Astrocyte (in vitro differentiated cells and primary cell): ENCODE measurements at regions not wholly inside any gene's neighbourhood (a gene's known extent, or its start where the extent isn't known, plus 50 kb on each side); places are given as distances from the start of the nearest gene placed in this dataset.

ENCODE experiments used
- DNase-seq: peaks from one replicate; pipeline ENCODE4 v3.0.0-alpha.2; 2010; ENCODE audit warnings: low read depth
- FAIRE-seq: peaks from 2 replicates; lab custom pipeline; 2011; peaks lifted over from hg19 to GRCh38; lab: Jason Lieb, UNC
- H2AFZ ChIP-seq: 2 replicates; pipeline ENCODE4 v1.6.0; 2012; ENCODE audit warnings: low read depth, low read length, inconsistent platforms
- H3K27ac ChIP-seq: 2 replicates; pipeline ENCODE4 v1.5.1; 2011; ENCODE audit warnings: low read depth, low read length, inconsistent platforms
- H3K27me3 ChIP-seq: 2 replicates; pipeline ENCODE4 v1.6.0; 2011; ENCODE audit warnings: low read length, inconsistent platforms; ENCODE audit not compliant: insufficient read depth
- H3K36me3 ChIP-seq: 2 replicates; pipeline ENCODE4 v1.5.1; 2011; ENCODE audit warnings: low read length, inconsistent platforms; ENCODE audit not compliant: insufficient read depth
- H3K4me1 ChIP-seq: 2 replicates; pipeline ENCODE4 v1.5.1; 2011; ENCODE audit warnings: low read length, inconsistent platforms; ENCODE audit not compliant: insufficient read depth
- H3K4me2 ChIP-seq: 2 replicates; pipeline ENCODE4 v1.6.0; 2012; ENCODE audit warnings: low read length, inconsistent platforms
- H3K4me3 ChIP-seq: 2 replicates; pipeline ENCODE4 v1.5.1; 2011; ENCODE audit warnings: low read depth, mild to moderate bottlenecking, low read length, inconsistent platforms; ENCODE audit not compliant: insufficient read depth
- H3K79me2 ChIP-seq: 2 replicates; pipeline ENCODE4 v1.6.0; 2012; ENCODE audit warnings: mild to moderate bottlenecking, low read length, inconsistent platforms; ENCODE audit not compliant: insufficient read depth
- H3K9ac ChIP-seq: 2 replicates; pipeline ENCODE4 v1.6.0; 2012; ENCODE audit warnings: mild to moderate bottlenecking, low read length, inconsistent platforms
- H3K9me3 ChIP-seq: 2 replicates; pipeline ENCODE4 v1.5.1; 2012; ENCODE audit warnings: low read depth, mild to moderate bottlenecking, low read length, inconsistent platforms; ENCODE audit not compliant: insufficient read depth
- H4K20me1 ChIP-seq: 2 replicates; pipeline ENCODE4 v1.6.0; 2012; ENCODE audit warnings: low read length, inconsistent platforms; ENCODE audit not compliant: insufficient read depth
- H3K27ac Mint-ChIP-seq: one replicate; pipeline ENCODE4 v1.8.0; 2021; ENCODE audit warnings: mild to moderate bottlenecking, mixed read lengths; ENCODE audit not compliant: unreplicated experiment
- H3K27me3 Mint-ChIP-seq: one replicate; pipeline ENCODE4 v1.8.0; 2021; ENCODE audit warnings: low read depth, mixed read lengths; ENCODE audit not compliant: unreplicated experiment
- H3K36me3 Mint-ChIP-seq: one replicate; pipeline ENCODE4 v1.8.0; 2021; ENCODE audit warnings: low read depth, mixed read lengths; ENCODE audit not compliant: unreplicated experiment
- H3K4me1 Mint-ChIP-seq: one replicate; pipeline ENCODE4 v1.8.0; 2021; ENCODE audit warnings: low read depth, mixed read lengths; ENCODE audit not compliant: unreplicated experiment
- H3K4me3 Mint-ChIP-seq: one replicate; pipeline ENCODE4 v1.8.0; 2021; ENCODE audit warnings: mild to moderate bottlenecking, moderate library complexity, mixed read lengths; ENCODE audit not compliant: unreplicated experiment
- H3K9me3 Mint-ChIP-seq: one replicate; pipeline ENCODE4 v1.8.0; 2021; ENCODE audit warnings: mild to moderate bottlenecking, mixed read lengths; ENCODE audit not compliant: unreplicated experiment
- EZH2 ChIP-seq: IDR thresholded peaks from 2 replicates; pipeline ENCODE4 v1.6.1; 2012; ENCODE audit warnings: mild to moderate bottlenecking, low read length, inconsistent platforms; ENCODE audit not compliant: insufficient read depth
- TF ChIP-seq, protein P1 (sequence below): IDR thresholded peaks from 2 replicates; pipeline ENCODE4 v1.5.1; 2011; ENCODE audit warnings: low read depth, mild to moderate bottlenecking, inconsistent platforms, low read length, moderate library complexity; ENCODE audit not compliant: insufficient read depth

DNA sequence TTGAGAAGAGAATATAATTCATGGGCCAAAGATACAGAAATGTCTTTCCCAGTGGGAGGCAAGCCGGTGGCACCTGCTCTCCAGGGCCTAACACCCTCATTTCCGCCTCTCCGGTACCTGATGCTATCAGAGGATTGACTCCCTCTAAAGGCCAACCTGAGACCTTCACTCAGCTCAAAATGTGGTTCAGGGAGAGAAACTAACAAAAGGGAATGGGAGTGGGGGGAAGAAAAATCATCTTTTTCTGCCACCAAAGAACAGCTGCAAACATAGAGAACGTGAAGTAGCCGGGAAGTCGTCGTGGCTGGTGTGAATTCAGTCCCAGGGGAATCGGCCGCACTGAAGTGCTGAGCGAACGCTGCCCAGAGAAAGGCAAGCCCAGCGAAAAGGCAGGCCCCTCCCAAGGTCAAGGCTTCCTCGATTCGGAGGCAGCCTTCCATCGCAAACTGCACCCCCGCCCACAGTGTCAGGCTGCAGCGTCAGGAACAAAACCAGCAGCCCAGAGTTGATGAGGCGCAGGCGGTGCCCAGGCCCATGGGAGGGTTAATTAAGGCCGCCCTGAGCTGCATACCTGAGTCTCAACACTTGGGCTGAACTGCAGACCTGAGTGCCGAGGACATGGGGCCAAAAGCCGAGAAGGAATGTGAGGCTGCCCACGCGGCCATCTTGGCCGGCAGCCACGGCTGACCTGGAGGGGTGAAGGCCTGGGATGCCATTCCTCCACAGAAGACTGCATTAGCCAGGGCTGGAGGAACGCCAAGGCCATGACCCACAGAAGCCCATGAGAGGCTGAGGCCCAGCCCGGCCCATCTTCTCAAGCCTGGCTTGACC is 160.2 kb downstream of the PSMG1 start:
- DNase-seq (peak; percentile 66), FAIRE-seq (no peak)
- Histone ChIP-seq H3K4me2 (no peak overlapping the region), H4K20me1 (no peaks in the 10 kb centered on the region), H3K9ac (no peak overlapping the region), H3K4me1 (peaks cover 22% of the 10 kb centered on the region), H3K36me3 (no peaks in the 10 kb centered on the region), H3K4me3 (no peak overlapping the region), H3K9me3 (peaks cover 3% of the 10 kb centered on the region), H3K79me2 (no peaks in the 10 kb centered on the region), H3K27ac (no peak overlapping the region), H2AFZ (peak overlapping the region; percentile 43), H3K27me3 (no peaks in the 10 kb centered on the region)
- Mint-ChIP-seq H3K36me3 (no peaks in the 10 kb centered on the region), H3K4me1 (peaks cover 11% of the 10 kb centered on the region), H3K4me3 (no peak overlapping the region), H3K9me3 (peaks cover 16% of the 10 kb centered on the region), H3K27ac (no peak overlapping the region), H3K27me3 (peaks cover 4% of the 10 kb centered on the region)
- no peak for TF ChIP-seq EZH2
- TF ChIP-seq, protein P1, sequence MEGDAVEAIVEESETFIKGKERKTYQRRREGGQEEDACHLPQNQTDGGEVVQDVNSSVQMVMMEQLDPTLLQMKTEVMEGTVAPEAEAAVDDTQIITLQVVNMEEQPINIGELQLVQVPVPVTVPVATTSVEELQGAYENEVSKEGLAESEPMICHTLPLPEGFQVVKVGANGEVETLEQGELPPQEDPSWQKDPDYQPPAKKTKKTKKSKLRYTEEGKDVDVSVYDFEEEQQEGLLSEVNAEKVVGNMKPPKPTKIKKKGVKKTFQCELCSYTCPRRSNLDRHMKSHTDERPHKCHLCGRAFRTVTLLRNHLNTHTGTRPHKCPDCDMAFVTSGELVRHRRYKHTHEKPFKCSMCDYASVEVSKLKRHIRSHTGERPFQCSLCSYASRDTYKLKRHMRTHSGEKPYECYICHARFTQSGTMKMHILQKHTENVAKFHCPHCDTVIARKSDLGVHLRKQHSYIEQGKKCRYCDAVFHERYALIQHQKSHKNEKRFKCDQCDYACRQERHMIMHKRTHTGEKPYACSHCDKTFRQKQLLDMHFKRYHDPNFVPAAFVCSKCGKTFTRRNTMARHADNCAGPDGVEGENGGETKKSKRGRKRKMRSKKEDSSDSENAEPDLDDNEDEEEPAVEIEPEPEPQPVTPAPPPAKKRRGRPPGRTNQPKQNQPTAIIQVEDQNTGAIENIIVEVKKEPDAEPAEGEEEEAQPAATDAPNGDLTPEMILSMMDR: no peak

DNA sequence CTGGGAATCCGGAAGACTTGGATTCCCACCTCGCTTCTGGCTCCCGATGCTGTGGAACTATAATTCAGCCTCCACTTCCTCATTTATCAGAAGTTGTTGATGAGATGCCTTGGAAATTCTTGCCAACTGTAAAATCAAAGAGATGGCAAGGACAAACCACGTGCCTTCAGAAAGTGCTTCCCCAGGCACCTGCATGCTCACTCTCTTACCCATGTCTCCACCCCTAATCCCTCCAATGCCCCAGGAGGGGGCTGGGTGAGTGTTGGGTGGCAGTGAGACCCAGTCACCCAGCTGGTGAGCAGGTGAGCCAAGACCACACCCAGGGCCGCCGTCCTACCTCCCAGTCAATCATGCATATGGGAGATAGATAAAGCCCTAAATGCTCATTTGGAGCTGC is 160.8 kb downstream of the PSMG1 start:
- Histone ChIP-seq H3K27ac (no peak overlapping the region), H3K4me1 (peaks cover 22% of the 10 kb centered on the region), H2AFZ (no peak overlapping the region), H3K36me3 (no peaks in the 10 kb centered on the region), H3K9ac (no peak overlapping the region), H3K79me2 (no peaks in the 10 kb centered on the region), H3K9me3 (peaks cover 3% of the 10 kb centered on the region), H3K4me3 (no peak overlapping the region), H3K4me2 (no peak overlapping the region), H4K20me1 (no peaks in the 10 kb centered on the region), H3K27me3 (no peaks in the 10 kb centered on the region)
- TF ChIP-seq, protein P1: no peak
- no peak for TF ChIP-seq EZH2
- no peaks in the 10 kb centered on the region for H3K36me3 Mint-ChIP-seq
- H3K4me1 Mint-ChIP-seq: peaks cover 11% of the 10 kb centered on the region
- peaks cover 4% of the 10 kb centered on the region for H3K27me3 Mint-ChIP-seq
- DNase-seq (no peak), FAIRE-seq (no peak)
- no peak overlapping the region for H3K4me3 Mint-ChIP-seq
- H3K9me3 Mint-ChIP-seq: peaks cover 13% of the 10 kb centered on the region
- no peak overlapping the region for H3K27ac Mint-ChIP-seq

DNA sequence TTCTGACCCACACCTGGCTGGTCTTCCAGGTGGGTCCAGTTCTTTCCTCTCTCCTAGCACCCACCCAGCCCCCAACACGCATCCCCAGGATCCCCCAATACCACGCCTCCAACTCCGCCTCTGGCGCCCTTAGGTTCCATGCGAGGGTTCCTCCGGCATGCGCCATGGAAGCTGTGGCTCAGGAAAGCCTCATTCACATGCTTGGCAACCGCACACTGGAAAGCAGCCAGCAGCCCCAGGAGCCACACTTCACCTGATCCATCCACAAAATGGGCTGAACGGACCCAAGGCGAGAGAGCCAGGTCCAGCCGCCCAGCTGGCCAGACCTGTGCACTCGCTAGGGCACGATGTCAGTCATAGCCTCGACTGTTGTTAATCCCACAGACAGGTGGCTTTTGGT is 161.2 kb downstream of the PSMG1 start:
- Histone ChIP-seq H2AFZ (no peak overlapping the region), H3K4me2 (no peak overlapping the region), H3K79me2 (no peaks in the 10 kb centered on the region), H3K36me3 (no peaks in the 10 kb centered on the region), H3K4me1 (peaks cover 22% of the 10 kb centered on the region), H3K27ac (no peak overlapping the region), H3K27me3 (no peaks in the 10 kb centered on the region), H3K9me3 (peaks cover 3% of the 10 kb centered on the region), H3K4me3 (no peak overlapping the region), H4K20me1 (no peaks in the 10 kb centered on the region), H3K9ac (no peak overlapping the region)
- H3K9me3 Mint-ChIP-seq: peaks cover 11% of the 10 kb centered on the region
- no peak for FAIRE-seq
- H3K4me1 Mint-ChIP-seq: peaks cover 11% of the 10 kb centered on the region
- TF ChIP-seq, protein P1: no peak
- no peak for TF ChIP-seq EZH2
- H3K27ac Mint-ChIP-seq: no peak overlapping the region
- no peaks in the 10 kb centered on the region for H3K36me3 Mint-ChIP-seq
- no peak overlapping the region for H3K4me3 Mint-ChIP-seq
- peaks cover 4% of the 10 kb centered on the region for H3K27me3 Mint-ChIP-seq
- DNase-seq: no peak
